C4-2B (cell line): ENCODE measurements at regions not wholly inside any gene's neighbourhood (a gene's known extent, or its start where the extent isn't known, plus 50 kb on each side); places are given as distances from the start of the nearest gene placed in this dataset.

Source experiments
- ZFX ChIP-seq: fragments of 450-650 bp; IDR thresholded peaks from 2 replicates; pipeline ENCODE4 v1.6.1; 2017
- TF ChIP-seq, protein P1 (sequence below): fragments of 450-650 bp; conservative IDR thresholded peaks from 2 replicates; pipeline ENCODE4 v1.5.1; 2017; ENCODE audit warnings: mild to moderate bottlenecking

GRCh38 chr22:49164773-49165320, 662.8 kb downstream of the BRD1 start:
- TF ChIP-seq, protein P1, sequence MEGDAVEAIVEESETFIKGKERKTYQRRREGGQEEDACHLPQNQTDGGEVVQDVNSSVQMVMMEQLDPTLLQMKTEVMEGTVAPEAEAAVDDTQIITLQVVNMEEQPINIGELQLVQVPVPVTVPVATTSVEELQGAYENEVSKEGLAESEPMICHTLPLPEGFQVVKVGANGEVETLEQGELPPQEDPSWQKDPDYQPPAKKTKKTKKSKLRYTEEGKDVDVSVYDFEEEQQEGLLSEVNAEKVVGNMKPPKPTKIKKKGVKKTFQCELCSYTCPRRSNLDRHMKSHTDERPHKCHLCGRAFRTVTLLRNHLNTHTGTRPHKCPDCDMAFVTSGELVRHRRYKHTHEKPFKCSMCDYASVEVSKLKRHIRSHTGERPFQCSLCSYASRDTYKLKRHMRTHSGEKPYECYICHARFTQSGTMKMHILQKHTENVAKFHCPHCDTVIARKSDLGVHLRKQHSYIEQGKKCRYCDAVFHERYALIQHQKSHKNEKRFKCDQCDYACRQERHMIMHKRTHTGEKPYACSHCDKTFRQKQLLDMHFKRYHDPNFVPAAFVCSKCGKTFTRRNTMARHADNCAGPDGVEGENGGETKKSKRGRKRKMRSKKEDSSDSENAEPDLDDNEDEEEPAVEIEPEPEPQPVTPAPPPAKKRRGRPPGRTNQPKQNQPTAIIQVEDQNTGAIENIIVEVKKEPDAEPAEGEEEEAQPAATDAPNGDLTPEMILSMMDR: no peak
- no peak for TF ChIP-seq ZFX
